Activated T-cell treated with anti-CD3 and anti-CD28 coated beads, Interleukin-2, amount 50 U/mL, for 72 hours (primary cell): ENCODE measurements at regions not wholly inside any gene's neighbourhood (a gene's known extent, or its start where the extent isn't known, plus 50 kb on each side); places are given as distances from the start of the nearest gene placed in this dataset.
A peak's percentile ranks its signal among the peaks of the same experiment; 100 is the strongest.

Source experiments
- ATAC-seq, 2 donors: fragments of 150-1000 bp; cut with Tn5 transposase; replicated peaks in 1 of 2; 2 replicates each; pipeline ENCODE4 v1.10.0; 2021; ENCODE audit warnings: moderate library complexity in 2 of 2, mild to moderate bottlenecking in 1 of 2
- DNase-seq, 2 donors: peaks; one replicate each; pipeline ENCODE4 v3.0.0; 2021 to 2022; ENCODE audit warnings: mixed read lengths in 1 of 2
- H3K27ac Mint-ChIP-seq: one replicate; pipeline ENCODE4 v1.8.0; 2022; ENCODE audit warnings: mild to moderate bottlenecking, moderate library complexity, mixed read lengths
- H3K27me3 Mint-ChIP-seq: one replicate; pipeline ENCODE4 v1.8.0; 2022; ENCODE audit warnings: low read depth, mixed read lengths
- H3K36me3 Mint-ChIP-seq, 2 donors: one replicate each; pipeline ENCODE4 v1.8.0; 2022; ENCODE audit warnings: mixed read lengths in 2 of 2, mild to moderate bottlenecking in 1 of 2; ENCODE audit not compliant: insufficient read depth in 2 of 2
- H3K4me1 Mint-ChIP-seq: one replicate; pipeline ENCODE4 v1.8.0; 2022; ENCODE audit warnings: low read depth, mixed read lengths
- H3K4me3 Mint-ChIP-seq, 2 donors: one replicate each; pipeline ENCODE4 v1.8.0; 2022; ENCODE audit warnings: mild to moderate bottlenecking in 2 of 2, mixed read lengths in 2 of 2, moderate library complexity in 2 of 2
- H3K9me3 Mint-ChIP-seq, 2 donors: one replicate each; pipeline ENCODE4 v1.8.0; 2022; ENCODE audit warnings: mixed read lengths in 2 of 2

DNA sequence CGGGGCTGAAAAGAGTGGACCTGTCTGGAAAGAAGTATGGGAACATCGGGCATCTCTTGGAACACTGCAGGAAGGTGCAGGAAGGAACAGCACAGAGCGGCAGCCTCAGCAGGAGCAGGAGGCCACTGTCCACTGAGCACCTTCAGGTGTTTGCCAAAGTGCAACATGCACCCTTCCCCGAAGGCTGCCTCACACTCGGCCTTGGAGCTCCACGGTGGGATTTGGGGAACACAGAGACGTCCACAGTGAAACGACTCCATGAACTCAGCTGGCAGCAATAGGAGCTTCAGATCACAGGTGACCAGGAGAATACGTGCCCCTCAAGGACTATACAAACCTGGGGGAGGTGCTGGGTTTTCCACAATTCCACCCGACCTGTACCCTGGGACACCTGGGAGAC, 140.3 kb upstream of the RET start:
- H3K9me3 Mint-ChIP-seq = no peaks in the 10 kb centered on the region
- DNase-seq (no peak), ATAC-seq (no peak)
- H3K27me3 Mint-ChIP-seq = peaks cover 21% of the 10 kb centered on the region
- H3K36me3 Mint-ChIP-seq = no peaks in the 10 kb centered on the region
- no peak overlapping the region for H3K4me3 Mint-ChIP-seq
- no peak overlapping the region for H3K27ac Mint-ChIP-seq
- H3K4me1 Mint-ChIP-seq = peaks cover 15% of the 10 kb centered on the region

DNA sequence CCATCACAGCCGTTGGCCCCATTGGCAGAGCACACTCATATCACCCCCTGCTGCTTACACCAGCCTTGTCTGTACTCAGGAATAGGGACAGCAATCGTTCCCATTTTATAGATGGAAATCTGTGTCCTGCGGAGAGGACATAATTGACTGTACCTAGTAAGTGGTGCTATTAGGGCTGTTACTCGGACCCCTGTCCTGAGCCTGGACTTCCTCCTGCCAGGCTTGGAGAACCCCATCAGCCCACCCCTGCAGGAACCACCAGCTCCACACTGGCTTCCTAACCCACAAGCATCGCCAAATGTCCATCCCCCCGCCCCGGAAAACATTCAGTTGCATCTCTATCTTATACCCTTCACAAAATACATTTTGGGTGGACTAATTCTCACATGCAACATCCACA, 139.8 kb upstream of the RET start:
- Mint-ChIP-seq H3K36me3 (no peaks in the 10 kb centered on the region), H3K4me1 (peaks cover 15% of the 10 kb centered on the region), H3K27me3 (peaks cover 21% of the 10 kb centered on the region), H3K4me3 (no peak overlapping the region), H3K9me3 (no peaks in the 10 kb centered on the region), H3K27ac (no peak overlapping the region)
- DNase-seq (no peak), ATAC-seq (no peak)

DNA sequence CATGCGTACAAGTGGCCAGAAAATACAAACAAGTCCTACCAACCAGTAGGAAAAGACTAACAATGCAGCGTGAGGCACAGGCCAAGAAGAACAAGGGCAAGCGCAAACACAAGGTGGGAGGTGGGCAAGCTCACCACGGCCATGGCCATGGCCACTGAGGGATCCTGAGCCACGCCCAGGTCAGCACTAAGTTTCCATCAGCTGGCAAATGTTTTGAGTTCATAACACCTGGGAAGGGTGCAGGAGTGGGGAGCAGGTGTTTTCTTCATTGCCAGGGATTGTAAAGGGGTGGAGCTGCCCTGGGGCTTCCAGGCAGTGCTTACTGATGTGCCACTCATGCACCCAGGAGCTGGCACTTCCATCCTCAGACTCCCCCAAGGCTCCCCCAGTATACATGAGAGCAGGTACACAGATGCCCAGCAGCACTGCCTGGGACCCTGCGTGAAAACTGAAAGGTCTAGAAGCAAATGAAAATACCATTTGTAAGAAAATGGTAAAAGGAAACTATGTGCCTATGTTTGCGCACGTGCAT, 139.2 kb upstream of the RET start:
- H3K4me1 Mint-ChIP-seq = peaks cover 15% of the 10 kb centered on the region
- H3K36me3 Mint-ChIP-seq = no peaks in the 10 kb centered on the region
- H3K4me3 Mint-ChIP-seq = no peak overlapping the region
- H3K9me3 Mint-ChIP-seq = no peaks in the 10 kb centered on the region
- ATAC-seq (no peak), DNase-seq (no peak)
- H3K27ac Mint-ChIP-seq = no peak overlapping the region
- peaks cover 16% of the 10 kb centered on the region for H3K27me3 Mint-ChIP-seq

DNA sequence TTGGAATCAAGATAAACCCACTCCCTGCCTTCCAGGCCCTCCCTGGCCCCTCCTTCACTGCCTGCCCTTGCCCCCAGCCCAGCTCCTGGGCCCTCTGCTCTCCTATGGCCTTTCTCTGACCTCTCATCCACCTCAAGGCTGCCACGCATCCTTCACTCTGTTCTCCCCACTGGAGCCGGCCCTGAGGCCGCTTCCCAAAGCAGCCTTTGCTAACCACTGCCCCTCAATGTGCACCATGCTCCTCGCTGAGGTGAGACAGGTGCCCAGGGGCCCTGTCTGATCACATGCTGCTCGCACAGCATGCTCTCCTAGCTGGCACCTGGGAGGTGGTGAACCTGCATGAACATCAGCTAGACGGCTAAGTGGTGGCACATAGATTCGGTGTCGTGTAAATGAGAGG, 138.5 kb upstream of the RET start:
- no peak for ATAC-seq

DNA sequence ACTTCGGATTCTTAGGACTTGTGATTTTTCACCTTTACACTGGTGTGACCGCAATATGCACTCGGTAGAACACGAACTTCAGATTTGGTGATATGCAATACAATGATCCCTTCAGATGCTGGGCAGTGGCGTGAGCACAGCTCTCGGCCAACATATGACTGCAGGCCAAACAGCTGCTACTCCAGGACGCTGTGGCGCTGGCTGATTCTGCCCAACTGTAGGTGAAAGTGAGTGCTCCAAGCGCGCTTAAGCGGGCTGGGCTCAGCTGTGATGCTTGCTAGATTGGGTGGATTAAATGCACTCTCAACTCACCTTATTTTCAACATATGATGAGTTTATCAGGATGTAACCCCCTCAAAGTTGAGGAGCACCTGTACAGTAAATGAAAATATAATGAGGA, 137.6 kb upstream of the RET start:
- ATAC-seq (no peak), DNase-seq (no peak)
- H3K9me3 Mint-ChIP-seq = no peaks in the 10 kb centered on the region
- peaks cover 3% of the 10 kb centered on the region for H3K4me1 Mint-ChIP-seq
- no peaks in the 10 kb centered on the region for H3K36me3 Mint-ChIP-seq
- no peak overlapping the region for H3K4me3 Mint-ChIP-seq
- peaks cover 1% of the 10 kb centered on the region for H3K27me3 Mint-ChIP-seq
- no peak overlapping the region for H3K27ac Mint-ChIP-seq

More for the DNA sequence above, 138.5 kb upstream of the RET start:
- no peaks in the 10 kb centered on the region for H3K36me3 Mint-ChIP-seq
- H3K27me3 Mint-ChIP-seq = peaks cover 9% of the 10 kb centered on the region
- no peak overlapping the region for H3K27ac Mint-ChIP-seq
- H3K9me3 Mint-ChIP-seq = no peaks in the 10 kb centered on the region
- no peak overlapping the region for H3K4me3 Mint-ChIP-seq
- DNase-seq = no peak
- H3K4me1 Mint-ChIP-seq = peaks cover 9% of the 10 kb centered on the region

DNA sequence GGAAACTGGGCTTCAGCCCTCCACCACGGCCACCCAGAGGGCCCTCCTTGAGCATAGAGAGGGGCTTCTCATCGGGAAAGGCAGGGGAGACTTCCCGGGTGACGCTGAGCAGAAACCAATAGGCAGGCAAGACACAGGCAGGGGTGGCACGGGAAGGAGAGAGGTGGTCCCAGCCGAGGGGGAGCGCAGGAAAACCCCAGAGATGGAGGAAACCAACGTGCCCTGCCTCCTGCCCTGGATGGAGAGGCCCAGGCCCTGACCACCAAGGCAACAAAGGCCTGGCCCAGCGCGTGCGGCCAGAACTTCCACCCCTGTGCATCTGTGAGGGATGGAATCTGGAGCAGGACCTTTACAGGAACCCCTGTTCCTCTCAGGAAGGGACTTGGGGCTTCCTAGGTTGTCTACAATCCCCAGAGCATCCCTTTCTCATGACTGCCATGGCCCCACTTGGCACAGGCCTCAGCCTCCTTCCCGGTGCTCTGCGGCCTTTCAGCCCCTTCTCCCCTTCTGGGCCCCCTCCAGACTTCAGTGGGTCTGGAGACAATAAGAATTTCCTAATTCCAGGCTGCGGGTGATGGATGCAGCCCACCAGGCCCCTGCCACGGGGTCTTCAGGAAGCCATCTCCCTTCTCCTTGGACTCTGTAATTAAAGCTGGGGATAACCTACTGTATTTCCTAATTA, 137.0 kb upstream of the RET start:
- Mint-ChIP-seq H3K27me3 (no peaks in the 10 kb centered on the region), H3K36me3 (no peaks in the 10 kb centered on the region)
- DNase-seq = no peak

DNA sequence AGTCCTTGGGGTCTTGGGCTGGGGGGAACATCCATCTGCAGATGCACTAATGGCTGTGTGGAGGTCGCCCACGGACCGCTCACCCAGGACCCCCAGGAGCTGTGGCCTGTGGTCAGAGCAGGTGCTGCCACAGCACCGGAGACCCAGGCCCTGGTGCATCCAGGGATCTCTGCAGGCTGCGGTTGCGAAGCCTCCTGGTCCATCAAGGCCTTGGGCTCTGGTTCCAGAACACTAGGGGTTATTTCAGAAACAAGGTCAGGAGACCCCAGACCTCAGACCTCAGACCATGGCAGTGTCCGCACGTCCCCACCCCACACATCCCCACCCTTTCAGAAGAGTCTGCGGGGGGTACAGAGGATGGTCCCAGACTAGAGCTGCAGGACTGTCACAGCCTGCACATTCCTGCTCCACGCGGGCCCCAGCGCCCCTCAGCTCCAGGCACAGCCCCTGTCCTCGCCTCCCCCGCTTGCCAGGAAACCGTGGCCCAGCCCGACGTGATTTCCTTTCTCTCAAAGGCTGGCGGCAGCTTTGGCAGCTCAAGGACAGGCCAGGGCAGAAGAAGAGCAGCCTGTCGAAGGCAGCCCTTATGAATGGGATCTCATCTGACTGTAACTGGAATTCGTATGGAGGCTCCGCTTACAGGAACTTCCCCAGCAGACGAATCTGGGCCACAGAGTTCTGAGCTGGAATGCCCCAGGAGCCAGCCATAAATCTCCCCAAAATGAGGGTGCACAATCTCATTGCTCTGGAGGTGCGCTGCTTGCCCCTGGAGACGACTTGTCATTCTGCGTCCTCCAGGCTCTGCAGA, 136.2 kb upstream of the RET start:
- Mint-ChIP-seq H3K27ac (no peak overlapping the region), H3K4me3 (no peak overlapping the region), H3K27me3 (no peaks in the 10 kb centered on the region), H3K9me3 (no peaks in the 10 kb centered on the region), H3K4me1 (no peaks in the 10 kb centered on the region), H3K36me3 (no peaks in the 10 kb centered on the region)
- ATAC-seq = no peak
- DNase-seq = no peak

More for the DNA sequence above, 137.0 kb upstream of the RET start:
- no peak for ATAC-seq
- Mint-ChIP-seq H3K4me1 (no peaks in the 10 kb centered on the region), H3K9me3 (no peaks in the 10 kb centered on the region), H3K27ac (no peak overlapping the region), H3K4me3 (no peak overlapping the region)

DNA sequence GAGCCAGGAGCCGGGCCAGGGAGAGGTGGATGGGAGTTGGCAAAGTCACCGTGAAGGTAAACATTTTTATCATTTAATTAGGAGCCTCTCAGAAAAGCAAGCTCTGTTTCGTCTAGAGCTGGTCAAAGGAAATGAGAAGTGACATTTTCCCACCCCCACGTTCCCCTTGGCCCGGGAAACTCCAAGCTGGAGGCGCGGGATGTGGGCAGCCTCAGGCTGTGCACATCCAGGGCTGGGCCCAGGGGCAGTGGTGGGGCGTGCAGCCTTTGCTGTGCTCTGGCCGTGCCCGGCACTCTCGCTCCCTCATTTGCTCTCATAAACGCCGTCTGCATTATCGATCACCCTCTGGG, 135.6 kb upstream of the RET start:
- Mint-ChIP-seq H3K27me3 (peaks cover 5% of the 10 kb centered on the region), H3K9me3 (no peaks in the 10 kb centered on the region), H3K4me1 (no peaks in the 10 kb centered on the region), H3K4me3 (no peak overlapping the region), H3K36me3 (no peaks in the 10 kb centered on the region), H3K27ac (no peak overlapping the region)
- no peak for ATAC-seq
- DNase-seq = no peak

DNA sequence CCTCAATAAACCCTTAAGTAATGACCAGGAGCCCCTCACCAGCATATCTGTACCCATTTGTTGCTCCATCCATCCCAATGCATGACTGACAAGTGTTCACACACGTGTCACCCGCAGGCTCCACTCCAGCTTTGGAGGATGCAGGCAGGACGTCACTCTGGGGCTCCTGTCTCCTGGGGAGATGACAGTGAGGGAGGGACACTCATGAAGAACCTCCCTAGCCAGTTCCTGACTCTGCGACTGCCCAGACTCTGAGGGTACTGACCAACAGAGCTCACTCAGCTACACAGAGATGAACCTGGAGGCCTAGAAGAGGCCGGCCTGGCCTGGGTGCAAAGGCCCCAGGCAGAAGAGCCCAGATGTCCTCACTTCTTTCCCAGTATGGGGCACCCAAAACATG, 135.1 kb upstream of the RET start:
- DNase-seq (no peak), ATAC-seq (no peak)
- no peak overlapping the region for H3K4me3 Mint-ChIP-seq
- peaks cover 6% of the 10 kb centered on the region for H3K27me3 Mint-ChIP-seq
- no peak overlapping the region for H3K27ac Mint-ChIP-seq
- H3K9me3 Mint-ChIP-seq = no peaks in the 10 kb centered on the region
- H3K36me3 Mint-ChIP-seq = no peaks in the 10 kb centered on the region
- H3K4me1 Mint-ChIP-seq = no peaks in the 10 kb centered on the region

DNA sequence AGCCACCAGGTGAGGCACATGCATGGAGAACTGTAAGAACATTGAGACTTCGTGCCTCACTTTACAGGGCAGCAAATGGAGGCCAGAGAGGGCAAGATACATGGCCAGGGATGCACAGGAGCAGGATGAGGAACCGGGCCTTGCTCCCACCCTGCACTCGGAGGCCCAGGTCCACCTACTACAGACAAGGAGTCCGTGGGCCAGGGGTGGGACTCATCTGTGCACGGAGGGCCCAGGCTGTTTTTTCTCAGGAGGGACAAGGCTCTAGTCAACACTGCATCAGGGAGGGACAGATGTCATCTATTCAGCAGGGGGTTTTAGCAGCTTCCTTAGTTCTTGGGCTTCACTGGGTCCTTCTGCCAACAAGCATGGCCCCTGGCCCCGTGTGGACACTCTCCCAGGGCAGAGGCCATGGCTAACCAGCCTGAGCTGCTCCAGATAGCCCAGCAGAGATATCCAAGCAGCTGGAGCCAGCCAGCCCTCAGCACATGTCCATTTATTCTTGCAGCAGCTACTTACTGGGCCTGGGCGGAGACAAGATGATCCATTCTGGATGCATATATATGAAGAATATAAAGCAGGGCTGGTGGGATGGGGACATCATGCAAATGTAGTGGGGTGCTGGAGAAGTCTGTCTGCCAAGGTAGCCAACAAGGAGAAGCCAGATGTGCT, 134.5 kb upstream of the RET start:
- Mint-ChIP-seq H3K27ac (no peak overlapping the region), H3K4me1 (no peaks in the 10 kb centered on the region), H3K36me3 (no peaks in the 10 kb centered on the region), H3K4me3 (no peak overlapping the region), H3K9me3 (no peaks in the 10 kb centered on the region), H3K27me3 (peaks cover 6% of the 10 kb centered on the region)
- no peak for ATAC-seq
- no peak for DNase-seq

DNA sequence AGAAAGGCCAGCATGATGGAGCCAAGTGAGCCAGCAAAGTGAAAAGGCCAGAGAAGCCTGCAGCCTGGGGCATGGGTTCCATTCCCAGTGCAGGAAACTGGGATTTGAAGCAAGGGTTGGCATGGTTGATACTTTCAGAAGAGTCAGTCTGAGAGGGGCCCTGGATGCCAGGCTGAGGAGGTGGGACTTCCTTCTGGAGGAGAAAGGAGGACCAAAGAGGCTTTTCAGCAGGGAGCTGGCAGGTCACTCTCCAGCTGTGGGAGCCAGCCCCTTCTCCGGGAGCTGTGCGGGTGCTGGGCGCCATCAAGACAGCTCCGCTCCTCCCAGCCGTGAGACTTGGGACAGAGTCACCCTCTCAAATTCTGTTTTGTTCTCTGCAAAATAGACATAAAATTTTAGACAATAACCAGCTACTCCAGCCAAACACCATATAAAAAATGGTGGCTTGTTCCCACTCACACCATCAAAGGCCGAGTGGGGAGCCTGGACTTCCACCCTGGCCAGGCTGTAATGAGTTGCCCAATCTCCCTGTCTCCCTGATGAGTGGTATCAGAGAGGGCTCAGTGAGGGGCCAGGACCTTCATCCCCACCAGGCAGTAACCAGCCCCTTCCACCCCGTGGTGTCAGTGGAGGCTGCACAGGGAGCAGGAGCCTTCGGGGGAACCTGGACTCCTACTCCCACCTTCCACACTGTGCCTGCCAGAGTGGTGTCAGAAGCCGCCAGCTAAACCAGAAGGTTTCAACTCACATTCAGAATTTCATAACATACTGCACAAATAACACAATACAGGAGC, 133.6 kb upstream of the RET start:
- ATAC-seq (no peak), DNase-seq (no peak)
- Mint-ChIP-seq H3K27ac (no peak overlapping the region), H3K4me1 (no peaks in the 10 kb centered on the region), H3K9me3 (no peaks in the 10 kb centered on the region), H3K27me3 (peaks cover 6% of the 10 kb centered on the region), H3K4me3 (no peak overlapping the region), H3K36me3 (no peaks in the 10 kb centered on the region)

DNA sequence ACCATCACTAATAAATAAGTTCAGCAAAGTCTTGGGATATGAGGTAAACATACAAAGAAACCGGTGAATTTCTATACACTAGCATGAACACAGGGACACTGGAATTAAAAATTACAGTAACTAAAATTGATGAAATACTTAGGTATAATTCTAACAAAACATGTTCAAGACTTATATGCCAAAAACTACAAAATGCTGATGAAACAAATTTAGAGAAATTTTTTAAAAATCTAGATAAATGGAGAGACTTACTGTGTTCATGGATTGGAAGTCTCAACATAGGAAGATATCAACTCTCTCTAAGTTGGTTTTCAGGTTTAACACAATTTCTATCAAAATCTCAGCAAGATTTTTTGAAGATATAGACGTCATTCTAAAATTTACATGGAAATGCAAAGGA, 128.8 kb upstream of the RET start:
- no peaks in the 10 kb centered on the region for H3K36me3 Mint-ChIP-seq

DNA sequence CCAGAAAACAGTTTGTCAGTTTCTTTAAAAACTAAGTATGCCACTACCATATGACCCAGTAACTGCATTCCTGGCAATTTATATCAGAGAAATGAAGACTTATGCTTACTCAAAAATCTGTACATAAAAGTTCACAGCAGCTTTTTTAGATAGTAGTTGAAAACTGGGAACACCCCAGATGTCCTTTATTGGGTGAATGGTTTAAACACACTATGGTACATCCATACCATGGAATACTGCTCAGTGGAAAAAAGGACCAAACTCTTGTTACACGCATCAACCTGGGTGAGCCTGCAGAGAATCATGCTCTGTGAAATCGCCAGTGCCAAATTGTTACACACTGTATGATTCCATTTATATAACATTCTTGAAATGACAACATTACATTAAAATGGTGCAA, 127.6 kb upstream of the RET start:
- Mint-ChIP-seq H3K27ac (no peak overlapping the region), H3K4me1 (no peaks in the 10 kb centered on the region), H3K9me3 (no peaks in the 10 kb centered on the region), H3K4me3 (no peak overlapping the region), H3K27me3 (peaks cover 20% of the 10 kb centered on the region), H3K36me3 (no peaks in the 10 kb centered on the region)
- ATAC-seq (no peak), DNase-seq (no peak)

More for the DNA sequence above, 128.8 kb upstream of the RET start:
- H3K4me1 Mint-ChIP-seq = no peaks in the 10 kb centered on the region
- no peaks in the 10 kb centered on the region for H3K9me3 Mint-ChIP-seq
- no peak overlapping the region for H3K4me3 Mint-ChIP-seq
- DNase-seq (no peak), ATAC-seq (no peak)
- H3K27ac Mint-ChIP-seq = peak overlapping the region; percentile 15
- peaks cover 20% of the 10 kb centered on the region for H3K27me3 Mint-ChIP-seq
